Heart right ventricle (tissue), 16 donors: ENCODE measurements at regions not wholly inside any gene's neighbourhood (a gene's known extent, or its start where the extent isn't known, plus 50 kb on each side); places are given as distances from the start of the nearest gene placed in this dataset.

ENCODE experiments used
- ATAC-seq, 8 donors: fragments of 200-7000 bp; cut with Tn5 transposase; one replicate each; pipeline ENCODE4 v1.9.1; 2020; ENCODE audit warnings: mild to moderate bottlenecking in 8 of 8, moderate library complexity in 8 of 8, moderate number of reproducible peaks in 1 of 8
- DNase-seq, 2 donors: peaks; one replicate each; pipeline ENCODE4 v3.0.0-alpha.2; 2020
- H3K27ac ChIP-seq, 10 donors: fragments of 200-600 bp; sonication (generic) in 2 of 10; one replicate each; pipeline versions ENCODE4 v1.5.0 to v1.8.0; 2020 to 2022; ENCODE audit warnings: mild to moderate bottlenecking in 3 of 10
- H3K27me3 ChIP-seq, 7 donors: fragments of 200-600 bp; one replicate each; pipeline ENCODE4 v1.8.0; 2021 to 2022; ENCODE audit warnings: mild to moderate bottlenecking in 2 of 7
- H3K36me3 ChIP-seq, 9 donors: fragments of 200-600 bp; sonication (generic) in 1 of 9; one replicate each; pipeline versions ENCODE4 v1.5.0 to v1.8.0; 2020 to 2022; ENCODE audit warnings: mild to moderate bottlenecking in 2 of 9
- H3K4me1 ChIP-seq, 9 donors: fragments of 200-600 bp; sonication (generic) in 1 of 9; one replicate each; pipeline versions ENCODE4 v1.5.0 to v1.8.0; 2020 to 2022; ENCODE audit warnings: mild to moderate bottlenecking in 4 of 9
- H3K4me3 ChIP-seq, 10 donors: fragments of 200-600 bp; sonication (generic) in 2 of 10; one replicate each; pipeline versions ENCODE4 v1.5.0 to v1.8.0; 2020 to 2022; ENCODE audit warnings: mild to moderate bottlenecking in 7 of 10, moderate library complexity in 2 of 10
- H3K9me3 ChIP-seq, 11 donors: fragments of 200-600 bp in 10 of 11; sonication (generic) in 2 of 11; one replicate each; pipeline versions ENCODE4 v1.5.0 to v1.8.0; 2013 to 2022; ENCODE audit warnings: mild to moderate bottlenecking in 2 of 11, control low read depth in 1 of 11, moderate library complexity in 1 of 11
- WGBS, 2 donors: extraction: QIAGEN DNeasy Blood & Tissue Kit; methylation state at CpG; one replicate each; pipeline ENCODE4 v1.1.7; 2013; ENCODE audit warnings: inconsistent platforms in 1 of 2; 5-methylcytosine and 5-hydroxymethylcytosine counted together
- intact Hi-C, 10 donors: fragments of 100-400 bp; cut with DNase I; formaldehyde crosslinking; loops; one replicate each; pipeline versions ENCODE4 v1.11.1 to v1.14.2; 2022
- TF ChIP-seq, protein P1 (sequence below), 9 donors: fragments of 200-600 bp; sonication (generic) in 2 of 9; IDR thresholded peaks; one replicate each; pipeline versions ENCODE4 v1.5.0 to v1.8.0; 2021 to 2022; ENCODE audit warnings: antibody characterized with exemption in 9 of 9, mild to moderate bottlenecking in 5 of 9, moderate library complexity in 1 of 9
- donor health status: Arrhythmogenic right ventricular cardiomyopathy.
- donor health status: ischemic (EF 13 %, LVEDD 7.1; RV severe dilation, severe dysfunction).
- donor health status: healthy with polysubstance abuse.
- donor health status: DM: no; HTN: yes; CAD: no.
- donor health status: DM: no; HTN: no; CAD: no.
- donor health status: ischemic (EF 25% LVEDD 6.9; RV normal size, moderate dysfunction).
- donor health status: ischemic (EF 25% LVEDD 5.7; RV mildly dilated, moderate dysfunction).
- donor health status: healthy.
- donor health status: DM: yes; HTN: yes; CAD: no.
- donor health status: Ischemic cardiomyopathy.
- donor health status: ischemic (EF 35%, LVEDD 5.7; RV mildly dilated, moderate dysfunction).
- donor health status: nonischemic (EF 11% LVEDD 7.7; RV severe dilation, severe dysfunction).
- donor health status: DM: yes; HTN: yes; CAD: no.
- donor health status: PGD.
- donor health status: ischemic (EF 29% LVEDD 5.4; RV normal size, mild dysfunction).
- donor health status: nonischemic (EF 23%, LVEDD 6.1; RV moderate dilation, normal function).

DNA sequence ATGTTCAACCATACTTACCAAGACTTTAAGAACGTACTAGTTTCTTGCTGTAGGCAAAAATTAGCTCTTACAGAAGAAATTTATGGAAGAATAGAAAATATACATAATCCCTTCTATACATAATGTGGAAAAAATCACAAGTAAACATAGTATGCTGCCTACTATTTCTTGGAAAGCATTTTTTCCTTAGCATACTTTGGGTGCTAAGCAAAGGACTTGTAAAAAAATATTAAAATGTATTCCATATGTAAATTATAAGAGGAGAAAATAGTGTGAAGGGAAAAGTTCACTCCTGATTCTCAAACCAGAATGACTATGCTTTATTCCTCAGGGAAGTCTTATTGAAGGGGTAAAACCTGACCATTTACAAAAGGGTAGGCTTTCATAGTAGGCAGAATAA is 243.8 kb upstream of the VLDLR start:
- H3K36me3 ChIP-seq = no peaks in the 10 kb centered on the region
- no peak for ATAC-seq
- no peaks in the 10 kb centered on the region for H3K27me3 ChIP-seq
- TF ChIP-seq, protein P1, sequence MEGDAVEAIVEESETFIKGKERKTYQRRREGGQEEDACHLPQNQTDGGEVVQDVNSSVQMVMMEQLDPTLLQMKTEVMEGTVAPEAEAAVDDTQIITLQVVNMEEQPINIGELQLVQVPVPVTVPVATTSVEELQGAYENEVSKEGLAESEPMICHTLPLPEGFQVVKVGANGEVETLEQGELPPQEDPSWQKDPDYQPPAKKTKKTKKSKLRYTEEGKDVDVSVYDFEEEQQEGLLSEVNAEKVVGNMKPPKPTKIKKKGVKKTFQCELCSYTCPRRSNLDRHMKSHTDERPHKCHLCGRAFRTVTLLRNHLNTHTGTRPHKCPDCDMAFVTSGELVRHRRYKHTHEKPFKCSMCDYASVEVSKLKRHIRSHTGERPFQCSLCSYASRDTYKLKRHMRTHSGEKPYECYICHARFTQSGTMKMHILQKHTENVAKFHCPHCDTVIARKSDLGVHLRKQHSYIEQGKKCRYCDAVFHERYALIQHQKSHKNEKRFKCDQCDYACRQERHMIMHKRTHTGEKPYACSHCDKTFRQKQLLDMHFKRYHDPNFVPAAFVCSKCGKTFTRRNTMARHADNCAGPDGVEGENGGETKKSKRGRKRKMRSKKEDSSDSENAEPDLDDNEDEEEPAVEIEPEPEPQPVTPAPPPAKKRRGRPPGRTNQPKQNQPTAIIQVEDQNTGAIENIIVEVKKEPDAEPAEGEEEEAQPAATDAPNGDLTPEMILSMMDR (IDR thresholded peaks at IDR 0.05) = no peak
- H3K27ac ChIP-seq = no peak overlapping the region
- no peaks in the 10 kb centered on the region for H3K4me1 ChIP-seq
- intact Hi-C loops = no loop called here
- DNase-seq = no peak
- peaks cover 0 to 18% (median 0%) of the 10 kb centered on the region in 11 donors for H3K9me3 ChIP-seq
- H3K4me3 ChIP-seq = no peak overlapping the region
- 89 to 93% methylated on average over 1 of the region's 1 CpG for WGBS, 2 donors

DNA sequence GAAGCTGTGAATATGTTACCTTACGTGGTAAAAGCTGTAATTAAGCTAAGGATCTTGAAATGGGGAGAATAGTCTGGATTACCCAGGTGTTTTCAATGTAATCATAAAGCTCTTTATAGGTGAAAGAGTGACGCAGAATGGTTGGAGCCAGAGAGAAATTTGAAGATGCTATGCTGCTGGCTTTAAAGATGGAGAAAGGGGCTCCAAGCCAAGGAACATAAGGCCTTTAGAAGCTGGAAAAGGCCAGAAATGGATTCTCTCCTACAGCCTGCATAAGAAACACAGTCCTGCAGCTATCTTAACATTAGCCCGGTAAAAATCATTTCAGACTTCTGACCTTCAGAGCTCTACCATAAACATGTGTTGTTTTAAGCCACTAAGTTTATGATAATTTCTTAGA is 243.3 kb upstream of the VLDLR start:
- ATAC-seq = no peak
- WGBS, 2 donors = 84 to 90% methylated on average over 3 of the region's 3 CpGs
- no peak overlapping the region for H3K27ac ChIP-seq
- TF ChIP-seq, protein P1 (IDR thresholded peaks at IDR 0.05) = no peak
- no peak overlapping the region for H3K4me3 ChIP-seq
- no peaks in the 10 kb centered on the region for H3K27me3 ChIP-seq
- no peaks in the 10 kb centered on the region for H3K36me3 ChIP-seq
- H3K9me3 ChIP-seq = peaks cover 0 to 16% (median 0%) of the 10 kb centered on the region in 11 donors
- no peaks in the 10 kb centered on the region for H3K4me1 ChIP-seq
- no peak for DNase-seq
- intact Hi-C loops = no loop called here

DNA sequence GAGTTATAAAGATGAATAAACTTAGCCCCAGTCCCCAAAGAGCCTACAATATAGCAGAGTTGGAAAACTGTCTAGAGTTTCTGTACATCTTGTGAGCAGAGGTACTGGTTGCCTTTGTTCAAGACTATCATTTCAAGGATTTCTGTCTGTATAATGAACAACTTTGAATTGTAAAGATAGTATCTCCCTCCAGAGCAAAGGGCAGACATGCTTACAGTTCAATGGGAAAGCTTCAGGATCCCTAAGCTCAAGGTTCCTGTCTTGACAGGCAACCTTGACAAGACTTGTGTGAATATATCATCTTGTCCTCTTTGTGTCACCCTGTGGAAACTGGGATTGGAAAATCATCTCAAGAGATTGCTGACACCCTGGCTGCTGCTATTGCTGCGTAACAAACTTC is 242.8 kb upstream of the VLDLR start:
- TF ChIP-seq, protein P1 (IDR thresholded peaks at IDR 0.05) = no peak
- intact Hi-C loops = no loop called here
- no peak for ATAC-seq
- H3K4me1 ChIP-seq = no peaks in the 10 kb centered on the region
- no peaks in the 10 kb centered on the region for H3K36me3 ChIP-seq
- 93 to 95% methylated on average over 1 of the region's 1 CpG for WGBS, 2 donors
- peaks cover 0 to 11% (median 0%) of the 10 kb centered on the region in 11 donors for H3K9me3 ChIP-seq
- DNase-seq = no peak
- H3K27me3 ChIP-seq = no peaks in the 10 kb centered on the region
- no peak overlapping the region for H3K4me3 ChIP-seq
- H3K27ac ChIP-seq = no peak overlapping the region

DNA sequence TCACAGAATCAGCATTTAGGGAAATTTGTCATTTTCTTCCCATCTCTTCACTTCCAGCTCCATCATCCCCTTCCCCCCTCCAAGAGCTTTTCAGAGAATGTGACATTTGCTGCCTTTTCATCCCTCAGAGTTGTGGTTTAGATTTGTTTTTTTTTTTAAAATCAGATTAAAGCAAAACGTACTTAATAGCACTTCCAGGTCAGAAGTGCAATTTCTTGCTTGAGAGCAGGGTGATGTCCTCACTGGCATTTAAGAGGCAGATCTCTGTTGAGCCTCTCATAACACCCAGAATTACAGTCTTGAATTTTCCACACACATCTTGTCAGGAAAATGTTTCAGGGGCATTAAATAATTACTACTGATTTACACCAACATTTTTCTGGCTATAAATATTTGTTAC is 236.8 kb upstream of the VLDLR start:
- Histone ChIP-seq H3K9me3 (no peaks in the 10 kb centered on the region), H3K4me3 (no peak overlapping the region), H3K4me1 (no peaks in the 10 kb centered on the region), H3K27ac (no peak overlapping the region), H3K27me3 (no peaks in the 10 kb centered on the region), H3K36me3 (no peaks in the 10 kb centered on the region)
- WGBS, 2 donors = 29 to 45% methylated on average over 1 of the region's 1 CpG
- no peak for ATAC-seq
- TF ChIP-seq, protein P1 (IDR thresholded peaks at IDR 0.05) = no peak
- intact Hi-C loops = no loop called here
- no peak for DNase-seq

DNA sequence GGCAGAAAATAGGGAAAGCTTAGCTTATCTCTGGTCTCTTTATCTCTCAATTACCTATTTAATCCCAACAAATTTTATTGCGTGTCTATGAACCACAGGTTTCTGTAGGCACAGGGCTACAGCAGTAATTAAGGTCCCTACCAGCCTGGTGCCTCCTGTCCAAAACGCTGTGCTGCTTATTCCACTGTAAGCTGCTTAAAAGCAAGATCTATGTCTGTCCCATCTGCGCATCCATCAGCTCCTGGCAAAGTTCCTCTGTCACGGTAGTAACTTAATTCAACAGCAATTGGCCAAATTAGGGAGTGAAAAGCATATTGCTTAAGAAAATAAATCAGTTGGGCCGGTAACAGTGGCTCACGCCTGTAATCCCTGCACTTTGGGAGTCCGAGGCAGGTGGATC is 235.8 kb upstream of the VLDLR start:
- H3K4me3 ChIP-seq = no peak overlapping the region
- no peak for DNase-seq
- no peaks in the 10 kb centered on the region for H3K36me3 ChIP-seq
- TF ChIP-seq, protein P1 (IDR thresholded peaks at IDR 0.05) = no peak
- intact Hi-C loops = no loop called here
- H3K27me3 ChIP-seq = no peaks in the 10 kb centered on the region
- no peak for ATAC-seq
- H3K4me1 ChIP-seq = no peaks in the 10 kb centered on the region
- H3K9me3 ChIP-seq = no peaks in the 10 kb centered on the region
- 87 to 93% methylated on average over 7 of the region's 7 CpGs for WGBS, 2 donors
- H3K27ac ChIP-seq = no peak overlapping the region
